T-helper 17 cell (primary cell): ENCODE measurements at regions not wholly inside any gene's neighbourhood (a gene's known extent, or its start where the extent isn't known, plus 50 kb on each side); places are given as distances from the start of the nearest gene placed in this dataset.

Source experiments
- ATAC-seq: fragments of 150-1000 bp; cut with Tn5 transposase; 2 replicates; pipeline ENCODE4 v1.10.0; 2021; ENCODE audit warnings: mild to moderate bottlenecking, moderate library complexity
- DNase-seq, 3 donors: peaks; one replicate each; pipeline versions ENCODE4 v3.0.0 to v3.0.0-alpha.2; 2020 to 2021
- H3K9me3 ChIP-seq: one replicate; pipeline ENCODE4 v1.7.0; 2013; ENCODE audit warnings: low read length, mild to moderate bottlenecking; ENCODE audit not compliant: control insufficient read depth, poor library complexity, severe bottlenecking
- H3K27ac Mint-ChIP-seq: one replicate; pipeline ENCODE4 v1.8.0; 2022; ENCODE audit warnings: mild to moderate bottlenecking, moderate library complexity, mixed read lengths
- H3K27me3 Mint-ChIP-seq: one replicate; pipeline ENCODE4 v1.8.0; 2022; ENCODE audit warnings: mixed read lengths
- H3K36me3 Mint-ChIP-seq: one replicate; pipeline ENCODE4 v1.8.0; 2022; ENCODE audit warnings: low read depth, mixed read lengths
- H3K4me1 Mint-ChIP-seq: one replicate; pipeline ENCODE4 v1.8.0; 2022; ENCODE audit warnings: mild to moderate bottlenecking, mixed read lengths
- H3K4me3 Mint-ChIP-seq: one replicate; pipeline ENCODE4 v1.8.0; 2022; ENCODE audit warnings: mild to moderate bottlenecking, moderate library complexity, mixed read lengths

DNA sequence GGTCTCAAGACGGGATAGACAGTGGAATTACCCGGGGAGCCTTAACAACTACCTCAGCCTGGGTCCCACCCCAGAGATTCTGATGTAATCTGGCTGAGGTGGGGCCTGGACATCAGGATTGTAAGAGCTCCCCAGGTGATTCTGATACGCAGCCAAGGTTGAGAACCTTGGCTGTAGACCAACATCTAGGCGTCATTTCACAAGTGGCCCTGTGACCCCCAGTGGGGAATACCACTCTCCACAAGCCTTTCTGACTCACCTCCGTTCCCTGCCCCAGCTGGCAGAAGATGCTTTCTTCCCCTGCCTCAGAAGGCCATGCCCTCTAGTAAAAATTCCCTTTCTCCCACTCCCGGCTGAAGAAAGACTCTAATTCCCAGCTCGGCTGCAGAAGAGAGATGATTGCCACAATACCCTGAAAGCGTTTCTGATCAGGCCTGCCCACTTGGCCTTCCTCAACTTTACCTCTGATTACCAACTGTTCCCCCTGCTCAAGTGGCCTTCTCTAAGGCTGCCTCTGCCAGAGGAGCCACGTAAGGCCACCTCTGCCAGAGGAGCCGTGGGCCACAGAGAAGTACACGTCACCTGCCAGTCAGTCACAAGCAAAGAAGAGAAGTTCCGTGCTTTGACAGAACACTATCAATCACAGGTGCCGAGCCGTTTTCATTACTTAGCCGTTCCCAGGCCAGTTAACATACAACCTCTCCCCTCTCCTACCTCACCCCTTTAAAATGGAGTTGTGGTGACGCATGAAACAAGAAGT is 116.8 kb upstream of the PKDCC start:
- H3K4me1 Mint-ChIP-seq: peaks cover 7% of the 10 kb centered on the region
- DNase-seq (no peak), ATAC-seq (no peak)
- no peaks in the 10 kb centered on the region for H3K36me3 Mint-ChIP-seq
- no peak overlapping the region for H3K4me3 Mint-ChIP-seq
- H3K9me3 ChIP-seq: no peaks in the 10 kb centered on the region
- H3K27ac Mint-ChIP-seq: no peak overlapping the region
- H3K27me3 Mint-ChIP-seq: peaks cover 10% of the 10 kb centered on the region

DNA sequence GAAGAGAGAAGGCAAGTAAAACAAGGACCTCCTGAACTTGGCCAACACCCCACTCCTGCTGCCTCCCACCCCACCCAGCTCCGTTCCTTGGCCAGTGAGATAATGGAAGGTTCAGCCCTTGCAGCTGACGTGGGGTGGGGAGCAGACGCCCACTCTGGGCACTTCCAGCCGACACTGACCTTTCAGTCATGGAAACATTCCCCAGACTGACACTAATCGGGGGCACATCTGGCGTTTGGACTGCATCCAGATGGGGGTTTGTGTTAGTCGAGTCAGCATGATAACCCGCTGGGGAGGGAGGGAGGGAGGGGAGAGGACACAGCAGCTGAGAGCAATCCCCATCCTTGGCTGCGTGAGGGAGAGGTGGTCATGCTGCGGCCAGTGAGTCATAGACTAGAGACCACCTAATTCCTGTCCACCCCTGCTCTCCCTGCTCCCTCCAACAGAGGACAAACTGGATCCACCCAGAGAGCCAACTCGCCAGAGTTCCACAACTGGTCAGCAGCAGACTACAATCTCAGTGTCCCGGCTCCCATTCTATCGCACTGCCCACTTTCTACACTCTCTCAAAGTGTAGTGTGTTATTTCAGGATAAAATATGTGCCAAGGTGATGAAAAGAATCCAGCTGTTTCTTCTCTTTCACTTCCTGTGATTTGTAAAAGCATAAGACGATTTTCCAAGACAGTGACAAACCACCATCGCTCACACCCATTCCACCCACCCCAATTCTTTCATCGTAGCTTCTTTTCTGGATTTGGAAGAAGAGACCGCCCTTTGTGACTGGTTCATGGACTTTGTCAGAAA is 115.4 kb upstream of the PKDCC start:
- DNase-seq (no peak), ATAC-seq (no peak)
- no peak overlapping the region for H3K27ac Mint-ChIP-seq
- peaks cover 20% of the 10 kb centered on the region for H3K27me3 Mint-ChIP-seq
- H3K36me3 Mint-ChIP-seq: no peaks in the 10 kb centered on the region
- H3K4me3 Mint-ChIP-seq: no peak overlapping the region
- no peaks in the 10 kb centered on the region for H3K9me3 ChIP-seq
- H3K4me1 Mint-ChIP-seq: peaks cover 9% of the 10 kb centered on the region

DNA sequence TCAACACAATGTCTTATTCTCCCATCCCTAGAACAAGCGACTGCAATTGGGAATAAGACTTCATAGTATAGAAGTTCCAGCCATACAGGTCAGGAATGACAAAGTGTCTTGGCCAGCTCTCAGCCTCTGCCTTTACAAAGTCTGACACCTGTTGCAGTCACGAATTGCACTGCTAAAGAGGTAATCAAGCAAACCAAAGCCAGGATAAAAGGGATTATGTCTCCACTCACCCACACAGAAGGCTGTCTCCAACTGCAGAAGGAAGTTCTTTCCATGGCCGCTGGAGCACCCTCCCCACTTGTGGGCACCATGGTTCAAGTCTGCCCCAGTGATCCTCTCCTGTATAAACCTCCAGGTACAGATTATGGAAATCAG is 114.8 kb upstream of the PKDCC start:
- no peak overlapping the region for H3K27ac Mint-ChIP-seq
- H3K36me3 Mint-ChIP-seq: no peaks in the 10 kb centered on the region
- peaks cover 24% of the 10 kb centered on the region for H3K27me3 Mint-ChIP-seq
- DNase-seq (no peak), ATAC-seq (no peak)
- H3K4me1 Mint-ChIP-seq: peaks cover 9% of the 10 kb centered on the region
- no peak overlapping the region for H3K4me3 Mint-ChIP-seq
- no peaks in the 10 kb centered on the region for H3K9me3 ChIP-seq

DNA sequence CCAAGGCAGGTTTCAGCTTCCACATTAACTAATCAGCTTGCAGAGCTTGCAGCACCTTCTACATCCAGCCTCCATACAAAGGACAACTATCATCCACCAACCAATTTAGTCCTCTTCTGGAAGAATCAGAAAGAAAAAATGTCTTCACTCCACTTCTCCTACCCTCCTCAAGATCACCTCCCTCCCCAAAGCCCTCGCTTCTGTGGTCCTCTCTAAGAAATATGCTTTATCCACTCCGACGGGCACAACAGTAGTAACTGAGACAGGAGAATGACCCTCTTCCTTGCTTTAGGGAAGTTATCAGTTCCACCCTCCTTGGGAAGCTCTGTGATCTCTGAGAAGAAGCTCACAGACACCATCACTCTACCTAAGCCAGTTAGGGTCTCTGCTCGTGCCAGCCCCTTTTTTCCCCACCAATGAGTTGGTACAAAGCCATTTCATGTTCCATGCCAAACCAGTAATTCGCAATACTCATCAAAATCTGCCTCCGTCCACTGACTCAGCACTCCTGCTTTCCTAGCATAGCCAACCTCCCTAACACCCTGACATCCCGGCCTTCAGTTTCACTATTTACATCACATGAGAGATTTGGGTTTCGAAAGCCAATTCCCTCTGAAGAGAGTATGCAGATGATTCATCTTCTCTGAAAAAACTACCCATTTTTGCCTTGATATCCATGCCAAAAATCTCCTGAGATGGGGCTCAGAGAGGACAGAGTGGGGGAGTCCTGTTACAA is 114.1 kb upstream of the PKDCC start:
- no peaks in the 10 kb centered on the region for H3K36me3 Mint-ChIP-seq
- H3K27ac Mint-ChIP-seq: no peak overlapping the region
- ATAC-seq (no peak), DNase-seq (no peak)
- H3K9me3 ChIP-seq: no peaks in the 10 kb centered on the region
- H3K27me3 Mint-ChIP-seq: peaks cover 30% of the 10 kb centered on the region
- no peak overlapping the region for H3K4me3 Mint-ChIP-seq
- H3K4me1 Mint-ChIP-seq: peaks cover 9% of the 10 kb centered on the region

DNA sequence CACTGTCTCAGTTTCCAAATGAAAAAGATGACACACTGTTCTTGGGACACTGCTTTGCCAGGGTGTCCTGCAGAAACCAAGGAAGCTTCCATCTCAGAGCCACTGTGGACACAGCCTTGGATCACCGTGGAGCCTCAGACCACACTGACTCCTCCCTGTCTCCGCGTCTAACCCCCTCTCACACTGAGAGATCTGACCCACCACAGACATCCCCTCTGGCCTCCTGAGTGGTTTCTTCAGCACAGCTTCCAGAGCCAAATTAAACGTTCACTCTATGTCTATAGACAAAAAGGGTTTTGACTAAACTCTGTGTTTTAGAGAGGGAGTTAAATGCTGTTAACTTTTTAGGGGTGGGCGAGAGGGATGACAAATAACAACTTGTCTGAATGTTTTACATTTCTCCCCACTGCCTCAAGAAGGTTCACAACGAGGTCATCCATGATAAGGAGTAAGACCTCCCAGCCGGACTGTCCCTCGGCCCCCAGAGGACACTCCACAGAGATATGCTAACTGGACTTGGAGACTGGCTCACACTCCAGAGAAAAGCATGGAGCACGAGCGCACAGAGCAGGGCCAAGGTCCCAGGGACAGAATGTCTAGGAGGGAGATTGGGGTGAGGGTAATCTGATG is 113.4 kb upstream of the PKDCC start:
- no peaks in the 10 kb centered on the region for H3K36me3 Mint-ChIP-seq
- no peak overlapping the region for H3K4me3 Mint-ChIP-seq
- ATAC-seq (no peak), DNase-seq (no peak)
- H3K27me3 Mint-ChIP-seq: peaks cover 30% of the 10 kb centered on the region
- H3K27ac Mint-ChIP-seq: no peak overlapping the region
- no peaks in the 10 kb centered on the region for H3K9me3 ChIP-seq
- peaks cover 9% of the 10 kb centered on the region for H3K4me1 Mint-ChIP-seq

DNA sequence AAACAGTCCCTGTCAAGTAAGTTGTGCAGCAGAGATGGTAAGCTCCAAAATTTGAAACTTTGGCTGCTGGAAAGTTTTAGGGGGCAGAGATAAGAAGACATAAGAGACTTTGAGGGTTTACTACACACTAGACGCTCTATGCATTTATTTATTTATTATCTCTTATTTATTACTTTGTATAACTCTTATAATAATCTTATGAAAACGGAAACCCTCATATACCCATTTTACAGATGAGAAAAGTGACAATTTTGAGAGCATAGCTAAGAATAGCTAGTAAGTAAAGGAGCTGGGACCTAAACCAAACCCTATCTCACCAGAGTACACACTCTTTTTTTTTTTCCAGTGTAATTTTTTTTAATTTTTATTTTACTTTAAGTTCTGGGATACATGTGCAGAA is 112.8 kb upstream of the PKDCC start:
- H3K9me3 ChIP-seq: no peaks in the 10 kb centered on the region
- peaks cover 9% of the 10 kb centered on the region for H3K4me1 Mint-ChIP-seq
- H3K27me3 Mint-ChIP-seq: peaks cover 30% of the 10 kb centered on the region
- ATAC-seq (no peak), DNase-seq (no peak)
- H3K4me3 Mint-ChIP-seq: no peak overlapping the region
- H3K27ac Mint-ChIP-seq: no peak overlapping the region
- H3K36me3 Mint-ChIP-seq: no peaks in the 10 kb centered on the region

DNA sequence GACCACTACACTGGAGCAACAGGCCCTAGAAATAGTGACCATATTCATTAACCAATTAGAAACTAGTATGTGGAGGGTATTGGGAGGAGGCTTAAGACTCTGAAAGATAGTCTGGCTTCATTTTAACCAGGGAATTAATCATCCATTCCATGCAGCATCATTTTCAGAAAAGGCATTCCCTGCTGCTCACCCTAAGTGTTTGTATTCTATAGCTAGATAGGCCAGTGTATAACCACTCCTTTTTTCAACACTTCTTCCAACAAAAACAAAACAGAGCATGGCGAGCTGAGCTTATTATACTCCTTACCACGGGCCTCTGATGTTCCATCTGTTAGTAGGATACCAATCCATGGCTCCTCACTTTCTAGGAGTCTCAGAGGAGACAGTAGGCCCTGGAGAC is 112.0 kb upstream of the PKDCC start:
- Mint-ChIP-seq H3K27ac (peak overlapping the region; percentile 35), H3K4me3 (no peak overlapping the region), H3K4me1 (peaks cover 9% of the 10 kb centered on the region), H3K27me3 (peaks cover 30% of the 10 kb centered on the region), H3K36me3 (peaks cover 2% of the 10 kb centered on the region)
- no peaks in the 10 kb centered on the region for H3K9me3 ChIP-seq
- ATAC-seq (no peak), DNase-seq (no peak)

DNA sequence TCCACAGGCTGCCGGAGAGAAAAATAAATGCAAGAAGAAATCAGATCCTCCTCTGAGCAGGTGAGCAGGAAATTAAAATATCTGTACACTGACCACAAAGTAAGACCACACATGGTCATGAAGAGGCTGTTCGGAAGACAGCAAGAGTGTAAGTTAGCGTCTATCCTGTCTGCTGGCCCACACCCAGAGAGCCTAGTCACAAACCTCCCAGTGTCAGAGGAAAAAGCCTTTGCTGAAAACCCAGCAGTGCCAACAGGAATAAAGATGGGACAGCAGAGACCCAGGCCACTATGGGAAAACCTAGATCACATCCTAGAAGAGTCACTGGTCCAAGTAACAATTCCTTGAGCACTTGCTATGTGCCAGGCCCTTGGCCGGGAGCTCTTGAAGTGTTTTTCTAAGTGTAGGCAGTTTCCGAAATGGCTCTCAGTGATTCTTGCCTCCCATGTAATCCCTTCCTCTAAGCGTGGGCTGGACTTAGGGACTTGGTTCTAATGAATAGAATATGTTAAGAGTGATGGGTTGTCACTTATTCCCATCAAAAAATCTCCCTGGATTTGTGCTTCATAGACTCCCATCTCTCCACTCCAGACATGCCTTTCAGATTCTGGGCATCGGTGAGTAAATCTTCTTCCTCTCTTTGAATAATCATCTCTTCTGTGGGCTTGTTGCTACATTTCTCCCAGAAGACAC is 110.9 kb upstream of the PKDCC start:
- Mint-ChIP-seq H3K4me1 (peaks cover 9% of the 10 kb centered on the region), H3K4me3 (no peak overlapping the region), H3K27me3 (peaks cover 20% of the 10 kb centered on the region), H3K27ac (peak overlapping the region; percentile 35), H3K36me3 (peaks cover 2% of the 10 kb centered on the region)
- DNase-seq (no peak), ATAC-seq (no peak)
- H3K9me3 ChIP-seq: no peaks in the 10 kb centered on the region

DNA sequence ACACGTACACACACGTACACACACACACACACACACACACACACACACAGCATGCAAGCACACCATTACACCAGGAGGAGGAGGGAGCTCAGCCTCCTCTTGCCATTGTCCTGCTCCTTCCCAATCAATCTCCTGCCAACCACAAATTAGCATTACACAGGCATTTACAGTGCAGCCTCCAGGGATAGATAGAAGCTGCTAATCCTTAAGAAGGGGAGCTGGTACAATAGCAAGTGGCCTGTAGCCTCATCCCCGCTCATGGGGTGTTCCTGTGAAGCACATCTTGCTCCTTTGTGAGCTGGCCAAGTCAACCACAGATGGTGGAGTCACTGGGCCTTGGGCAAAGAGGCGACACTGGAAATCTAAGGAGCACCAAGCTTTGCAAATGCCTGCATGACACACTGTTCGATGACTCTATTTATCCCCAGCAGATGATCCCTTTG is 110.3 kb upstream of the PKDCC start:
- Mint-ChIP-seq H3K4me3 (no peak overlapping the region), H3K4me1 (peaks cover 9% of the 10 kb centered on the region), H3K27ac (no peak overlapping the region), H3K27me3 (peaks cover 20% of the 10 kb centered on the region), H3K36me3 (peaks cover 2% of the 10 kb centered on the region)
- no peak for DNase-seq
- no peak for ATAC-seq
- no peaks in the 10 kb centered on the region for H3K9me3 ChIP-seq

DNA sequence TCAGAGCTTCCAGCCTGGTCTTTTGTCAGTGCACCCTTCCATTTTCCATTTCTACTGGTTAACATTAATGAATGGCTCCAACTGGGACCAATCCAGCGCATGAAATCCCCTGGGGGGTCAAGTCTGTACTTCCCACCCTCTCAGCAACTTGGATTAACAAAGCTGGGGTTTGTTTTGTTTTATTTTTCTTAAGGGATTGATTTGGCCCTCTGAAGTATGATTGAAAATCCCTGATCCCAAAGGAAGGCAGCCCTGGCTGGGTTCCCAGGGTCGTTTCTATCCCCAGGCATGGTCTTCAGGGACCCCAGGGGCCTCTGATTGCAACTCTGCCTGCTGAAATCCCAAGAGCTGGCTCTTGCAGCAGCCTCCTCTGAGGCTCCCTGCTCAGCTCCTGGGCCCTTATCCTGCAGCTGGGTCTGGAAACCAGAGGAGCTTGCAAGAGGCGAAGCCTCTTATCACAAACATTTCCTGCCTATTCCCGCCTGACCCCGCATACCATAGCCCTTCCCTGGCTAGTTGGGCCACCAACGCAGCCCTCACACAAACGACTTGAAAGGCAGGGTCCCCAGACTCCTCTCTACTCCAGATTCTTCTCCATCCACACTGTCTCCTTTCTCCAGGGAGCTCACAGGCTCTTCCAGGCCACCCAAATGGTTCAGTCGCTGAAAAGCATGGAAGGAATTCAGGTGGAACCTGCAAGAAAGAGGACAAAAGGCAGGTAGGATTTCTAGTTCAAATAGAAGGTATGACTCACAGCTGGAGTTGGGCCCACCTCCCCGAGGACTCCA is 109.7 kb upstream of the PKDCC start:
- H3K27me3 Mint-ChIP-seq: peaks cover 20% of the 10 kb centered on the region
- DNase-seq (no peak), ATAC-seq (no peak)
- no peak overlapping the region for H3K4me3 Mint-ChIP-seq
- no peak overlapping the region for H3K27ac Mint-ChIP-seq
- H3K9me3 ChIP-seq: no peaks in the 10 kb centered on the region
- H3K36me3 Mint-ChIP-seq: peaks cover 2% of the 10 kb centered on the region
- peaks cover 9% of the 10 kb centered on the region for H3K4me1 Mint-ChIP-seq

DNA sequence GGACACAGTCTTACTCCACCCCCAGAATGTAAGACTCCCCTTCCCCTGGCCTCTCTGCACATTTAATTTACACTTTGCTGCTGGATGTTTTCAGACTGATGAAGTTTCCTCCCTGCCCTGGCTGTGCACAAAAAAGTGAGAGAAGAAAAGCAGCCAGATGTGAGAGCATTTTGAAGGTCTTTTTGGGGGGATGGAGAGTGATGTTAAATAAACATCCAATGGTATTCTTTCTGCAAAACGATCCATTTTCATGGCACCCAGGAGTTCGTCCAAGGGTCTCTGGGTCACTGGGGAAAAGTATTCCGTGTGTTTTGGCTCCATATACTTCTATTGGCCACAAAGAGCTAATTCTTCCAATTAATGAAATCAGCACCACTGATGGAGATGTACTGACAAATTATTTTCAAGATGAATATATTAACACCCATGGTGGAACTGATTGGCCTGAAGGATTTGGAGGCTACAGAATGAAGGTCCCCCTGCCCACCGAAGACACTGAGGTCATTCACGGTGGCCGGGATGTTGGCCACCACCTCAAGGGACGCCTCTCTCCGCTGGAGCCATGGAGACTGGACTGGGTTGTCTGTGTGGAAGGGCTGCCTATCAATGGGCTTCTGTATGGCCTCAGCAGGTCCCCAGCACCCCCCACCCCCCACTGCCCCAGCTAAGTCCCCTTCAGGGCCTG is 107.6 kb upstream of the PKDCC start:
- Mint-ChIP-seq H3K27ac (no peak overlapping the region), H3K27me3 (peaks cover 31% of the 10 kb centered on the region), H3K4me3 (no peak overlapping the region), H3K4me1 (peaks cover 3% of the 10 kb centered on the region), H3K36me3 (peaks cover 2% of the 10 kb centered on the region)
- H3K9me3 ChIP-seq: no peaks in the 10 kb centered on the region
- ATAC-seq (no peak), DNase-seq (no peak)

DNA sequence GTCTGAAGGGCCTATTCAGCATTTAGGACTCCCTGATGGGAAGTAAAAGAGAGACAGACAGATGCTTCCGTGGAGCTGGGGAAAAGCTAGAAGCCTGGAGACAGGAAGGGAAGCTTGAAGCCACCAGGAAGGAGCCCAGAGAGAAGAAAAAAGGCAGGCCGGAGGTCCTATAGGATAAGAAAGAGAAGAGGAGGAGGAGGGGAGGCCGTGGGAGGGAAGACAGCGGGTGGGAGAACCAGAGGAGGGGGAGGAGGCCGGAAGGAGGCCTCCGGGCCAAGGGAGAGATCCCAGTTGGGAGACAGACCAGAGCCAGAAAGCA is 107.1 kb upstream of the PKDCC start:
- peaks cover 2% of the 10 kb centered on the region for H3K36me3 Mint-ChIP-seq
- DNase-seq (no peak), ATAC-seq (no peak)
- H3K4me3 Mint-ChIP-seq: no peak overlapping the region
- no peak overlapping the region for H3K27ac Mint-ChIP-seq
- peaks cover 3% of the 10 kb centered on the region for H3K4me1 Mint-ChIP-seq
- H3K27me3 Mint-ChIP-seq: peaks cover 31% of the 10 kb centered on the region
- H3K9me3 ChIP-seq: no peaks in the 10 kb centered on the region
